ENCODE measurements at regions not wholly inside any gene's neighbourhood (a gene's known extent, or its start where the extent isn't known, plus 50 kb on each side); places are given as distances from the start of the nearest gene placed in this dataset.

GRCh38 chr14:29102266-29102665 is 335.7 kb downstream of the FOXG1 start:
- TF ChIP-seq CTCF (IDR thresholded peaks at IDR 0.05; ENCODE audit: insufficient read depth, low read length, poor library complexity, severe bottlenecking) = no peak
- no peak for DNase-seq (ENCODE audit: low read depth)
- H3K36me3 ChIP-seq (ENCODE audit: control insufficient read depth, insufficient read depth, low read length) = no peaks in the 10 kb centered on the region

GRCh38 chr14:29102996-29103395 is 336.4 kb downstream of the FOXG1 start:
- no peaks in the 10 kb centered on the region for H3K27me3 ChIP-seq (ENCODE audit: control insufficient read depth, insufficient read depth, low read length)
- no peak for DNase-seq (ENCODE audit: low read depth)
- no peak for TF ChIP-seq CTCF (IDR thresholded peaks at IDR 0.05; ENCODE audit: insufficient read depth, low read length, poor library complexity, severe bottlenecking)
- no peaks in the 10 kb centered on the region for H3K36me3 ChIP-seq (ENCODE audit: control insufficient read depth, insufficient read depth, low read length)
- H3K4me3 ChIP-seq (ENCODE audit: low read depth, low read length) = no peak overlapping the region

More at GRCh38 chr14:29102266-29102665, 335.7 kb downstream of the FOXG1 start:
- Histone ChIP-seq H3K4me3 (ENCODE audit: low read depth, low read length) (no peak overlapping the region), H3K27me3 (ENCODE audit: control insufficient read depth, insufficient read depth, low read length) (no peaks in the 10 kb centered on the region)

- no peak overlapping the region for H3K4me3 ChIP-seq (ENCODE audit: low read depth, low read length)
- no peak for DNase-seq (ENCODE audit: low read depth)
- no peaks in the 10 kb centered on the region for H3K36me3 ChIP-seq (ENCODE audit: control insufficient read depth, insufficient read depth, low read length)
- TF ChIP-seq CTCF (IDR thresholded peaks at IDR 0.05; ENCODE audit: insufficient read depth, low read length, poor library complexity, severe bottlenecking) = no peak
- H3K27me3 ChIP-seq (ENCODE audit: control insufficient read depth, insufficient read depth, low read length) = no peaks in the 10 kb centered on the region
Observed at GRCh38 chr14:29108908-29109307, 342.3 kb downstream of the FOXG1 start.

GRCh38 chr14:29109589-29109988 is 343.0 kb downstream of the FOXG1 start:
- Histone ChIP-seq H3K4me3 (ENCODE audit: low read depth, low read length) (no peak overlapping the region), H3K27me3 (ENCODE audit: control insufficient read depth, insufficient read depth, low read length) (no peaks in the 10 kb centered on the region), H3K36me3 (ENCODE audit: control insufficient read depth, insufficient read depth, low read length) (no peaks in the 10 kb centered on the region)
- DNase-seq (ENCODE audit: low read depth) = no peak
- no peak for TF ChIP-seq CTCF (IDR thresholded peaks at IDR 0.05; ENCODE audit: insufficient read depth, low read length, poor library complexity, severe bottlenecking)

- Histone ChIP-seq H3K4me3 (ENCODE audit: low read depth, low read length) (no peak overlapping the region), H3K36me3 (ENCODE audit: control insufficient read depth, insufficient read depth, low read length) (no peaks in the 10 kb centered on the region), H3K27me3 (ENCODE audit: control insufficient read depth, insufficient read depth, low read length) (no peaks in the 10 kb centered on the region)
- no peak for DNase-seq (ENCODE audit: low read depth)
- no peak for TF ChIP-seq CTCF (IDR thresholded peaks at IDR 0.05; ENCODE audit: insufficient read depth, low read length, poor library complexity, severe bottlenecking)
Observed at GRCh38 chr14:29111554-29111953, 345.0 kb downstream of the FOXG1 start.

- no peak for DNase-seq (ENCODE audit: low read depth)
- no peak for TF ChIP-seq CTCF (IDR thresholded peaks at IDR 0.05; ENCODE audit: insufficient read depth, low read length, poor library complexity, severe bottlenecking)
- H3K4me3 ChIP-seq (ENCODE audit: low read depth, low read length) = no peak overlapping the region
- no peaks in the 10 kb centered on the region for H3K36me3 ChIP-seq (ENCODE audit: control insufficient read depth, insufficient read depth, low read length)
- no peaks in the 10 kb centered on the region for H3K27me3 ChIP-seq (ENCODE audit: control insufficient read depth, insufficient read depth, low read length)
Observed at GRCh38 chr14:29123017-29123416, 356.4 kb downstream of the FOXG1 start.
